Spleen (tissue), 11 donors: ENCODE measurements at regions not wholly inside any gene's neighbourhood (a gene's known extent, or its start where the extent isn't known, plus 50 kb on each side); places are given as distances from the start of the nearest gene placed in this dataset.

Experiments
- DNase-seq: peaks from one replicate; pipeline ENCODE4 v3.0.0-alpha.2; 2020
- H3K27ac ChIP-seq, 8 donors: fragments of 200-600 bp; sonication (generic) in 7 of 8; 1 replicate in 4 of 8; 2 replicates in 4 of 8; pipeline versions ENCODE4 v1.5.0 to v1.8.0; 2016 to 2021; ENCODE audit warnings: inconsistent platforms in 4 of 8, mild to moderate bottlenecking in 4 of 8, moderate library complexity in 1 of 8
- H3K27me3 ChIP-seq, 7 donors: fragments of 200-600 bp; sonication (generic) in 6 of 7; replicated peaks in 1 of 7; 1 replicate in 4 of 7; 2 replicates in 3 of 7; pipeline versions ENCODE4 v1.5.0 to v1.8.0; 2016 to 2021; ENCODE audit warnings: inconsistent platforms in 3 of 7, mild to moderate bottlenecking in 1 of 7
- H3K36me3 ChIP-seq, 6 donors: fragments of 200-600 bp; sonication (generic) in 5 of 6; 1 replicate in 4 of 6; 2 replicates in 2 of 6; pipeline versions ENCODE4 v1.5.0 to v1.8.0; 2016 to 2021; ENCODE audit warnings: inconsistent platforms in 2 of 6
- H3K4me1 ChIP-seq, 6 donors: fragments of 200-600 bp; sonication (generic) in 5 of 6; 1 replicate in 3 of 6; 2 replicates in 3 of 6; pipeline versions ENCODE4 v1.5.0 to v1.8.0; 2016 to 2021; ENCODE audit warnings: inconsistent platforms in 3 of 6
- H3K4me3 ChIP-seq, 8 donors: fragments of 200-600 bp; sonication (generic) in 7 of 8; 1 replicate in 4 of 8; 2 replicates in 4 of 8; pipeline versions ENCODE4 v1.5.0 to v1.8.0; 2016 to 2021; ENCODE audit warnings: inconsistent platforms in 4 of 8, mild to moderate bottlenecking in 4 of 8, moderate library complexity in 2 of 8
- H3K9me3 ChIP-seq, 8 donors: fragments of 200-600 bp; sonication (generic) in 7 of 8; 1 replicate in 4 of 8; 2 replicates in 4 of 8; pipeline versions ENCODE4 v1.5.0 to v1.8.0; 2016 to 2021; ENCODE audit warnings: inconsistent platforms in 4 of 8
- POLR2A ChIP-seq, 3 donors: fragments of 450-650 bp; IDR thresholded peaks; one replicate each; pipeline ENCODE4 v1.5.1; 2017; ENCODE audit warnings: antibody characterized with exemption in 3 of 3, mild to moderate bottlenecking in 1 of 3
- POLR2AphosphoS5 ChIP-seq, 3 donors: sonication (generic); formaldehyde crosslinking; IDR thresholded peaks; one replicate each; pipeline ENCODE4 v1.5.1; 2017; ENCODE audit warnings: antibody characterized with exemption in 3 of 3
- WGBS, 5 donors: extraction: QIAGEN DNeasy Blood & Tissue Kit in 3 of 5; methylation state at CpG; one replicate each; pipeline versions ENCODE4 v1.1.5 to v1.1.7; 2013 to 2018; 5-methylcytosine and 5-hydroxymethylcytosine counted together
- intact Hi-C: fragments of 100-400 bp; cut with DNase I; formaldehyde crosslinking; loops from one replicate; pipeline ENCODE4 v1.15.0; 2023; ENCODE audit warnings: low total_unique reads
- TF ChIP-seq, protein P1 (sequence below), 11 experiments: fragments of 200-600 bp in 7 of 11; fragments of 450-650 bp in 4 of 11; sonication (generic) in 4 of 11; IDR thresholded peaks in 8 of 11; conservative IDR thresholded peaks in 3 of 11; 1 replicate in 7 of 11; 2 replicates in 4 of 11; pipeline versions ENCODE4 v1.4.0 to v1.8.0; 2016 to 2021; ENCODE audit warnings: antibody characterized with exemption in 11 of 11, inconsistent platforms in 4 of 11, mild to moderate bottlenecking in 1 of 11
- donor health status: healthy with polysubstance abuse.
- donor health status: DM: no; HTN: no; CAD: no; lungs with moderate emphysema.
- donor health status: DM: no; HTN: no; CAD: no.
- donor health status: Bipolar disorder and iron deficiency.
- donor health status: healthy.
- donor health status: DM: no; HTN: no; CAD: no.
- donor health status: DM: yes; HTN: yes; CAD: no.

DNA sequence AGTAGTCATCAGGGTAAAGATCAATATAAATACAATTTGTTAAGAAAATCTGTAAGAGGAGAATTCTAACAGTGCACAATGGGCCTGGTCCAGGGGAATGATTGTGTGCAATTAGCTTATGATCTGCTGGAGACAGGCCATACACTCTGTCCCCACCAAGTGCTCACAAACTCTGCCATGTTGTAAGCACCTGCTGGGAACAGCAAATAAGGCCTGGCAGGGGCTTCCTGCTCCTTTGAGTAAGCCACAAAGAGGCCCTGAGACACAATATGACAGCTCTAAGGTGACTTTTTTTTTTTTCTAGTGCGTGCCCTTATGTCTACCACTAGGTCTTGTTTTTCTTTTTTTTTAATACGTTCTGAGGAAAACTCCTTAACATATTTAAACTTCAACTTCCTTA lies 866.3 kb upstream of the PCDH7 start:
- Histone ChIP-seq H3K27me3 (no peaks in the 10 kb centered on the region), H3K4me3 (no peak overlapping the region), H3K4me1 (no peaks in the 10 kb centered on the region), H3K27ac (no peak overlapping the region), H3K9me3 (peaks cover 0 to 28% (median 4%) of the 10 kb centered on the region in 8 donors), H3K36me3 (no peaks in the 10 kb centered on the region)
- no peak for DNase-seq
- 67 to 87% (median 73%) methylated on average over 2 of the region's 2 CpGs for WGBS, 5 donors
- intact Hi-C loops: no loop called here
- TF ChIP-seq POLR2A (IDR thresholded peaks at IDR 0.05) (no peak), POLR2AphosphoS5 (IDR thresholded peaks at IDR 0.05) (no peak)
- TF ChIP-seq, protein P1, sequence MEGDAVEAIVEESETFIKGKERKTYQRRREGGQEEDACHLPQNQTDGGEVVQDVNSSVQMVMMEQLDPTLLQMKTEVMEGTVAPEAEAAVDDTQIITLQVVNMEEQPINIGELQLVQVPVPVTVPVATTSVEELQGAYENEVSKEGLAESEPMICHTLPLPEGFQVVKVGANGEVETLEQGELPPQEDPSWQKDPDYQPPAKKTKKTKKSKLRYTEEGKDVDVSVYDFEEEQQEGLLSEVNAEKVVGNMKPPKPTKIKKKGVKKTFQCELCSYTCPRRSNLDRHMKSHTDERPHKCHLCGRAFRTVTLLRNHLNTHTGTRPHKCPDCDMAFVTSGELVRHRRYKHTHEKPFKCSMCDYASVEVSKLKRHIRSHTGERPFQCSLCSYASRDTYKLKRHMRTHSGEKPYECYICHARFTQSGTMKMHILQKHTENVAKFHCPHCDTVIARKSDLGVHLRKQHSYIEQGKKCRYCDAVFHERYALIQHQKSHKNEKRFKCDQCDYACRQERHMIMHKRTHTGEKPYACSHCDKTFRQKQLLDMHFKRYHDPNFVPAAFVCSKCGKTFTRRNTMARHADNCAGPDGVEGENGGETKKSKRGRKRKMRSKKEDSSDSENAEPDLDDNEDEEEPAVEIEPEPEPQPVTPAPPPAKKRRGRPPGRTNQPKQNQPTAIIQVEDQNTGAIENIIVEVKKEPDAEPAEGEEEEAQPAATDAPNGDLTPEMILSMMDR (IDR thresholded peaks at IDR 0.05 in 8 of 11, conservative IDR thresholded peaks at IDR 0.05 in 3 of 11): no peak

DNA sequence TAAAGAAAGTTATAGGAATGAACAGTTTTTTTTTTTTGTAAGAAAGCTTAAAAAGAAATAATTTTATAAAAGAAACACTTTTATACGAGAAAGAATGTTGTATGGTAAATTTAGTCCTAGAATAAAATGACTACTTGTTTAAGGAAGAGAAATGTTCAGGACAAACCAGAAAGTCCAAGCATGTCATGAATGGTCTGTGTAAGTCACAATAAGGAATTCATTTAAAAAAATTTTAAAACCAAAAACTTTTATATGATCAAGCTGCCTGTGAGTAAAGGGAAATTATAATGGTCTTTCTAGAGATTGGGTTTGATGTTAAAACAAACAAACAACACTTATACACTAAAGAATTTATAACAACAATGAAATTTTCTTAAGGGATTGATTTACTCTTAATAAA lies 858.9 kb upstream of the PCDH7 start:
- H3K9me3 ChIP-seq: peaks cover 0 to 69% (median 36%) of the 10 kb centered on the region in 8 donors
- DNase-seq: no peak
- H3K4me3 ChIP-seq: no peak overlapping the region
- no peaks in the 10 kb centered on the region for H3K27me3 ChIP-seq
- intact Hi-C loops: no loop called here
- H3K4me1 ChIP-seq: no peaks in the 10 kb centered on the region
- H3K27ac ChIP-seq: no peak overlapping the region
- TF ChIP-seq, protein P1 (IDR thresholded peaks at IDR 0.05 in 8 of 11, conservative IDR thresholded peaks at IDR 0.05 in 3 of 11): no peak
- TF ChIP-seq POLR2A (IDR thresholded peaks at IDR 0.05): no peak
- no peak for TF ChIP-seq POLR2AphosphoS5 (IDR thresholded peaks at IDR 0.05)
- 61 to 86% (median 80%) methylated on average over 1 of the region's 1 CpG for WGBS, 5 donors
- H3K36me3 ChIP-seq: no peaks in the 10 kb centered on the region

DNA sequence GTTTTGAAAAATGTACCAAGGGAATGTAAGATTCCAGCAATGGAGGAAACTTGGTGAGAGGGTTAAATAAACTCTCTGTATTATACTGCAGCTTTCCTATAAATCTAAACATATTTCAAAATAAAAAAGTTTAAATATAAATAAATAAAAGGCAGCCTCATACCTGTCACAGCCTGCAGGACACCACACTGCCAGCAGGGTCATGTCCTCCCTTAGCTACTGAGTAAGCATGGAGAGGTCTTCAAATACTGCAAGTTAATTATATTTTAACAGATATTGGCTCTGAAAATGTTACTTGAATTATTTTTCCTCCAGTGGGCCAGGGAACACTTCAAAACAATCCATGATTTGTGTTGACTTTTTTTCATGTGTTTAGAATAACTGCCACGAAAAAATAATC lies 852.8 kb upstream of the PCDH7 start:
- no peaks in the 10 kb centered on the region for H3K36me3 ChIP-seq
- no peaks in the 10 kb centered on the region for H3K27me3 ChIP-seq
- no peaks in the 10 kb centered on the region for H3K4me1 ChIP-seq
- no peak overlapping the region for H3K27ac ChIP-seq
- H3K9me3 ChIP-seq: peaks cover 0 to 68% (median 29%) of the 10 kb centered on the region in 8 donors
- no peak for DNase-seq
- intact Hi-C loops: no loop called here
- no peak overlapping the region for H3K4me3 ChIP-seq
- 23 to 46% (median 36%) methylated on average over 1 of the region's 1 CpG for WGBS, 5 donors
- TF ChIP-seq POLR2A (IDR thresholded peaks at IDR 0.05) (no peak), POLR2AphosphoS5 (IDR thresholded peaks at IDR 0.05) (no peak)
- TF ChIP-seq, protein P1 (IDR thresholded peaks at IDR 0.05 in 8 of 11, conservative IDR thresholded peaks at IDR 0.05 in 3 of 11): no peak

DNA sequence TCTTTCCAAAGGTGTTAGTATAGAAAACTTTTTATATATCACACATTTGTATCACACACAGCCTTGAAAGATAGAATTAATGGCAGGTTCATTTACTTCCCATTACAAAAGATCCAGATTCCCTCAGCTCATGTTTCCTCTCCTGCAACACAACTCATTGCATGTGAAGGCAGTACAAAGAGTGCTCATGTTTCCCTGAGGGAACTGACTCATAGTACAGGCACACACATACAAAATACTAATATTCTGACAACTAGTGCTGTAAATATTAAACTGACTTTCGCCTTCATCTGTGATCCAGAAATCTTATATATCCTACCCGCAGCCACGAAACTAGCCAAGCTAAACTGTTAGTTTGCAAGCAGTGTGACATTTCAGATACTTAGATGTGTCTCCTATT lies 819.8 kb upstream of the PCDH7 start:
- TF ChIP-seq, protein P1 (IDR thresholded peaks at IDR 0.05 in 8 of 11, conservative IDR thresholded peaks at IDR 0.05 in 3 of 11): no peak
- TF ChIP-seq POLR2A (IDR thresholded peaks at IDR 0.05) (no peak), POLR2AphosphoS5 (IDR thresholded peaks at IDR 0.05) (no peak)
- Histone ChIP-seq H3K27ac (no peak overlapping the region), H3K4me1 (no peaks in the 10 kb centered on the region), H3K4me3 (no peak overlapping the region), H3K36me3 (no peaks in the 10 kb centered on the region), H3K27me3 (no peaks in the 10 kb centered on the region), H3K9me3 (peaks cover 0 to 5% (median 0%) of the 10 kb centered on the region in 8 donors)
- 91 to 97% (median 94%) methylated on average over 3 of the region's 3 CpGs for WGBS, 5 donors
- intact Hi-C loops: no loop called here
- DNase-seq: no peak
